Left lung (tissue), 4 donors: ENCODE measurements at regions not wholly inside any gene's neighbourhood (a gene's known extent, or its start where the extent isn't known, plus 50 kb on each side); places are given as distances from the start of the nearest gene placed in this dataset.

Source experiments
- ATAC-seq: fragments of 200-7000 bp; cut with Tn5 transposase; one replicate; pipeline ENCODE4 v1.9.1; 2020; ENCODE audit warnings: moderate library complexity
- DNase-seq, 4 donors: peaks; one replicate each; pipeline ENCODE4 v3.0.0-alpha.2; 2013 to 2020
- H3K27ac ChIP-seq, 2 donors: fragments of 200-600 bp; sonication (generic) in 1 of 2; one replicate each; pipeline versions ENCODE4 v1.5.0 to v1.8.0; 2020 to 2021
- H3K27me3 ChIP-seq, 2 donors: fragments of 200-600 bp; sonication (generic) in 1 of 2; one replicate each; pipeline versions ENCODE4 v1.5.0 to v1.8.0; 2020 to 2021
- H3K36me3 ChIP-seq, 2 donors: fragments of 200-600 bp; sonication (generic) in 1 of 2; one replicate each; pipeline versions ENCODE4 v1.5.0 to v1.8.0; 2020 to 2021
- H3K4me1 ChIP-seq, 2 donors: fragments of 200-600 bp; one replicate each; pipeline ENCODE4 v1.8.0; 2021
- H3K4me3 ChIP-seq, 2 donors: fragments of 200-600 bp; sonication (generic) in 1 of 2; one replicate each; pipeline versions ENCODE4 v1.5.0 to v1.8.0; 2020 to 2021; ENCODE audit warnings: mild to moderate bottlenecking in 1 of 2
- H3K9me3 ChIP-seq, 2 donors: fragments of 200-600 bp; sonication (generic) in 1 of 2; one replicate each; pipeline versions ENCODE4 v1.5.0 to v1.8.0; 2020 to 2021
- intact Hi-C, 2 donors: fragments of 100-400 bp; cut with DNase I; formaldehyde crosslinking; loops; one replicate each; pipeline versions ENCODE4 v1.11.2 to v1.14.2; 2022
- TF ChIP-seq, protein P1 (sequence below), 2 donors: fragments of 200-600 bp; sonication (generic) in 1 of 2; IDR thresholded peaks; one replicate each; pipeline versions ENCODE4 v1.5.0 to v1.8.0; 2021; ENCODE audit warnings: antibody characterized with exemption in 2 of 2
- donor health status: DM: no; HTN: yes; CAD: no.
- donor health status: DM: no; HTN: no; CAD: no.

DNA sequence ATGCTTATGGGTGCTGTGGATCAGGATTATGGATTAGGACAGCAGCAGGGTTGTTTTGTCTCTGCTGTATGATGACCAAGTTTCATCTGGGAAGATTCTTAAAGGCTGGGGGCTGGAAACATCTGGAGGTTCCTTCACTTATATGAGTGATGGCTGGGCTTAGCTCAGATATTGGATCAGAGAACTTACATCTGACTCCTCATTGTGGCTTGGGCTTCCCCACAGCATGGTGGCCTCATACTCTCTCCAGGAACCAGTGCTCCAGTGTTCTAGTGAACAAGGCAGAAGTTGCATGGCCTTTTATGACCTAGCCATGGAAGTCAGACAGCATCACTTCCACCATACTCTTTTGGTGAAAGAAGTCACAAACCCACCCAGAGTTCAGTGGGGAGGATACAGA is 336.1 kb upstream of the TBX3 start:
- Histone ChIP-seq H3K4me1 (no peaks in the 10 kb centered on the region), H3K9me3 (peaks cover 0 to 13% of the 10 kb centered on the region in 2 donors), H3K4me3 (no peak overlapping the region), H3K36me3 (no peaks in the 10 kb centered on the region), H3K27me3 (no peaks in the 10 kb centered on the region), H3K27ac (no peak overlapping the region)
- ATAC-seq: no peak
- DNase-seq: no peak
- intact Hi-C loops: no loop called here
- TF ChIP-seq, protein P1, sequence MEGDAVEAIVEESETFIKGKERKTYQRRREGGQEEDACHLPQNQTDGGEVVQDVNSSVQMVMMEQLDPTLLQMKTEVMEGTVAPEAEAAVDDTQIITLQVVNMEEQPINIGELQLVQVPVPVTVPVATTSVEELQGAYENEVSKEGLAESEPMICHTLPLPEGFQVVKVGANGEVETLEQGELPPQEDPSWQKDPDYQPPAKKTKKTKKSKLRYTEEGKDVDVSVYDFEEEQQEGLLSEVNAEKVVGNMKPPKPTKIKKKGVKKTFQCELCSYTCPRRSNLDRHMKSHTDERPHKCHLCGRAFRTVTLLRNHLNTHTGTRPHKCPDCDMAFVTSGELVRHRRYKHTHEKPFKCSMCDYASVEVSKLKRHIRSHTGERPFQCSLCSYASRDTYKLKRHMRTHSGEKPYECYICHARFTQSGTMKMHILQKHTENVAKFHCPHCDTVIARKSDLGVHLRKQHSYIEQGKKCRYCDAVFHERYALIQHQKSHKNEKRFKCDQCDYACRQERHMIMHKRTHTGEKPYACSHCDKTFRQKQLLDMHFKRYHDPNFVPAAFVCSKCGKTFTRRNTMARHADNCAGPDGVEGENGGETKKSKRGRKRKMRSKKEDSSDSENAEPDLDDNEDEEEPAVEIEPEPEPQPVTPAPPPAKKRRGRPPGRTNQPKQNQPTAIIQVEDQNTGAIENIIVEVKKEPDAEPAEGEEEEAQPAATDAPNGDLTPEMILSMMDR (IDR thresholded peaks at IDR 0.05): no peak

DNA sequence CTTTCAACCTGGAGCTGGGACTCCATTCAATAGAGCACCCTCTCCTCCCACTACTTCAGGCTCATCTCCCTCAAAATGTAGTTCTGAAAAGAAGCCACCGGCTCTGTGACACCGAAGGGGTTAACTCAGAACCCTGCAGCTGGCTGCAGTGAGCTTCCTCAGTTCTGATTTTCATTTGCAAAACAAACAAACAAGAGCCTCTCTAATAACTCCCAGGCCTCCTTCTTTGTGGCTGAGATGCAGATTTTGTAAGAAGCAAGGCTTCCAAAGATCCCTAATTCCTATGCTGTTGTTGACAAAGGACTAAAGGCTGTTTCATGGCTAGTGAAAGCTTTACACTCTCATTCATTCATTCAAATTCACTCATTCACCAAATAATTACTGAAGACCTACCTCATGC is 333.4 kb upstream of the TBX3 start:
- Histone ChIP-seq H3K27ac (no peak overlapping the region), H3K36me3 (no peaks in the 10 kb centered on the region), H3K4me3 (no peak overlapping the region), H3K4me1 (no peaks in the 10 kb centered on the region), H3K9me3 (peaks cover 0 to 13% of the 10 kb centered on the region in 2 donors), H3K27me3 (no peaks in the 10 kb centered on the region)
- intact Hi-C loops: no loop called here
- DNase-seq (no peak), ATAC-seq (no peak)
- TF ChIP-seq, protein P1 (IDR thresholded peaks at IDR 0.05): no peak

DNA sequence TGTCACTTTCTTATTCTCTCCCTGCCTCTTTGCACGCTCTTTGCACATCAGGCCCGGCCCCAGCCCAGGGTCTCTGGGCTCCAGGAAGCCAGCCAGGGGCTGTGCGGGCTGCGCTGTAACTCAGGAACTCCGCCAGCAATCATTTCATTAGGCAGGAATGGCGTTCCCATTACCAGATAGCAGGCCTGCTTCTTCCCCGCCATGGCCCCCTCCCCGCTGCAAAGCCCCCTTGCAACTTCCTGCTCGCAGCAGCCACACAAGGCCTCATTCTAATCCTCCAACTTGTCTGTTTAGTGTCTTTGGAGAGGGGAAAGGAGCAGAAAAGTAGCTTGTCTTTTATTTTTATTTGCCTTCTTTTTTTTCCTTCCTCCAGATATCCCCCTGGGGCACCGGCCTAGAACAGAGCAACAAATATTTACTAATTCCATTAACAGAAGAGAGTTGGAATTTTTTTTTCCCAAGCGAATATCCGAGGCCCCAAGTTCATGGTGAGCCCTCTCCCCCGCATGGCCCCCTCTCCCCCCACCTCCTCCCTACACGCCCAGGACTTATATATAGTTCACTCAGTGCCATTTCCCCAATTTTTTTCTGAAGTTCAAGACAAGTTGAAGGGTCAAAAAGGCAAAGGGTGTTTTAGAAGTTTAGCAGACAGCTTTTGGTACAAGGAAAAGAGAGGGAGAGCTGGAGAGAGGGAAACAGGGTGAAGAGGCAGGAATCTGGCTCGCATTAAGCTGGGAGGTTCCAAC is 329.4 kb upstream of the TBX3 start:
- DNase-seq (peak in 2 of 4 donors; percentile 56 to 75), ATAC-seq (no peak)
- no peaks in the 10 kb centered on the region for H3K4me1 ChIP-seq
- H3K27me3 ChIP-seq: no peaks in the 10 kb centered on the region
- H3K27ac ChIP-seq: no peak overlapping the region
- TF ChIP-seq, protein P1 (IDR thresholded peaks at IDR 0.05): no peak
- intact Hi-C loops: no loop called here
- no peaks in the 10 kb centered on the region for H3K36me3 ChIP-seq
- no peaks in the 10 kb centered on the region for H3K9me3 ChIP-seq
- no peak overlapping the region for H3K4me3 ChIP-seq

DNA sequence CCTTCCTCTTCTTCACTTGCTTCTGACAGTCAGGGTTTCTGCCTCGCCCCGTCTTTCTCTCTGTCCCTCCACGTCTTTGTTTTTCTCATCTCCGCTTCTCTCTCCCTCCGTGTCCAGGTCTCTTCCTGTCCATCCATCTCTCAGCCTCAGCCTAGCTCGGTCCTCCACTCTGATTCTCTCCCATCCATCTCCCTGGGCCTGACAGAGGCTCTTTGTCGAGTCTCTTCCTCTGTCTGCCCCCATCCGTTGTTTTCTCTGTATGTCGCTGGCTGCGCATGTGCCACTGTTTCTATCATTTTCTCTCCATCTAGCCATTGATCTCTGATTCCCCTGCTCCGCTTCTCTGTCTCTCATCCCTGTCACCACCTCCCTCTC is 328.9 kb upstream of the TBX3 start:
- Histone ChIP-seq H3K27ac (no peak overlapping the region), H3K4me3 (no peak overlapping the region), H3K4me1 (no peaks in the 10 kb centered on the region), H3K27me3 (no peaks in the 10 kb centered on the region), H3K36me3 (no peaks in the 10 kb centered on the region), H3K9me3 (no peaks in the 10 kb centered on the region)
- TF ChIP-seq, protein P1 (IDR thresholded peaks at IDR 0.05): no peak
- no peak for DNase-seq
- intact Hi-C loops: no loop called here
- ATAC-seq: no peak

DNA sequence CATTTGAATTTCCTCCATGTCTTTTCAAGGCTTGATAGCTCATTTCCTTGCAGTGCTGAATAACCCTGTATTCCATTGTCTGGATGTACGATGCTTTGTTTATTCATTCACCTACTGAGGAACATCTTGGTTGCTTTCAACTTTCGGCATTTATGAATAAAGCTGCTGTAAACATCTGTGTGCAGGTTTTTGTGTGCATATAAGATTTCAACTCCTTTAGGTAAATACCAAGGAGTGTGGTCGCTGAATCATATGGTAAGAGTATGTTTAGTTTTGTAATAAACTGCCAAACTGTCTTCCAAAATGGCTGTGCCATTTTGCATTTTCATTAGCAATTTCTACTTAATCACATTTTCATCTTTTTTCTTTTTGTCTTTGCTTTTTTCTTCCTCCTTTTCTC is 327.7 kb upstream of the TBX3 start:
- no peaks in the 10 kb centered on the region for H3K4me1 ChIP-seq
- H3K4me3 ChIP-seq: no peak overlapping the region
- DNase-seq: no peak
- TF ChIP-seq, protein P1 (IDR thresholded peaks at IDR 0.05): no peak
- no peak for ATAC-seq
- no peaks in the 10 kb centered on the region for H3K36me3 ChIP-seq
- no peak overlapping the region for H3K27ac ChIP-seq
- H3K9me3 ChIP-seq: no peaks in the 10 kb centered on the region
- intact Hi-C loops: no loop called here
- no peaks in the 10 kb centered on the region for H3K27me3 ChIP-seq
